SK-N-SH (cell line): ENCODE measurements at regions not wholly inside any gene's neighbourhood (a gene's known extent, or its start where the extent isn't known, plus 50 kb on each side); places are given as distances from the start of the nearest gene placed in this dataset.
A peak's percentile ranks its signal among the peaks of the same experiment; 100 is the strongest.

Experiments used
- CTCF ChIA-PET: fragments of 300-600, 350-600 bp; formaldehyde crosslinking; extraction: SDS; loops from one replicate; lab custom pipeline; 2021; lab: Yijun Ruan, JAX
- POLR2A ChIA-PET: fragments of 350-600 bp; sonication (Branson Sonifier 250); formaldehyde crosslinking; extraction: SDS; loops from one replicate; lab custom pipeline; 2020; ENCODE audit warnings: antibody characterized with exemption, inconsistent platforms; lab: Yijun Ruan, JAX
- DNase-seq: peaks from one replicate; pipeline ENCODE4 v3.0.0; 2012
- H2AFZ ChIP-seq: fragments of 200-600 bp; sonication (generic); 2 replicates; pipeline ENCODE4 v1.8.1; 2016; ENCODE audit warnings: antibody characterized with exemption, mild to moderate bottlenecking, low read depth
- H3F3A ChIP-seq: fragments of 200-600 bp; sonication (generic); replicated peaks from 2 replicates; pipeline ENCODE3; 2016; ENCODE audit warnings: antibody characterized with exemption, mild to moderate bottlenecking; ENCODE audit not compliant: insufficient read depth
- H3K27ac ChIP-seq, 2 experiments: fragments of 200-500 bp in 1 of 2; fragments of 200-600 bp in 1 of 2; sonication (Bioruptor generic) in 1 of 2; sonication (generic), shearing (Covaris generic) in 1 of 2; 2 replicates each; pipeline versions ENCODE4 v1.5.1 to v1.6.1; 2014 to 2016; ENCODE audit warnings: low read depth in 2 of 2, inconsistent platforms in 1 of 2, low read length in 1 of 2, mild to moderate bottlenecking in 1 of 2, mixed read lengths in 1 of 2
- H3K27me3 ChIP-seq: fragments of 200-600 bp; sonication (generic), shearing (Covaris generic); 2 replicates; pipeline ENCODE4 v1.6.1; 2016; ENCODE audit warnings: mixed run types; ENCODE audit not compliant: insufficient read depth
- H3K36me3 ChIP-seq, 2 experiments: fragments of 200-500 bp in 1 of 2; fragments of 200-600 bp in 1 of 2; sonication (Bioruptor generic) in 1 of 2; sonication (generic) in 1 of 2; replicated peaks in 1 of 2; 2 replicates each; pipeline versions ENCODE3 to v1.5.1; 2014 to 2016; ENCODE audit warnings: low read length in 1 of 2, mild to moderate bottlenecking in 1 of 2; ENCODE audit not compliant: insufficient read depth in 2 of 2, control insufficient read depth in 1 of 2
- H3K4me1 ChIP-seq, 2 experiments: fragments of 200-500 bp in 1 of 2; fragments of 200-600 bp in 1 of 2; sonication (Bioruptor generic) in 1 of 2; sonication (generic), shearing (Covaris generic) in 1 of 2; 2 replicates each; pipeline versions ENCODE4 v1.5.1 to v1.6.1; 2014 to 2016; ENCODE audit warnings: low read depth in 1 of 2, low read length in 1 of 2, mixed run types in 1 of 2; ENCODE audit not compliant: insufficient read depth in 2 of 2, control insufficient read depth in 1 of 2
- H3K4me2 ChIP-seq: fragments of 200-600 bp; sonication (generic), shearing (Covaris generic); 2 replicates; pipeline ENCODE4 v1.6.1; 2017; ENCODE audit warnings: mixed run types
- H3K4me3 ChIP-seq, 2 experiments: fragments of 200-500 bp in 1 of 2; fragments of 200-600 bp in 1 of 2; sonication (Bioruptor generic) in 1 of 2; sonication (generic), shearing (Covaris generic) in 1 of 2; 2 replicates each; pipeline versions ENCODE4 v1.5.1 to v1.8.1; 2014 to 2016; ENCODE audit warnings: low read depth in 2 of 2, inconsistent platforms in 1 of 2, low read length in 1 of 2, mild to moderate bottlenecking in 1 of 2, mixed read lengths in 1 of 2, moderate library complexity in 1 of 2
- H3K79me2 ChIP-seq: fragments of 200-600 bp; sonication (generic); 2 replicates; pipeline ENCODE4 v1.8.1; 2017; ENCODE audit warnings: mild to moderate bottlenecking; ENCODE audit not compliant: insufficient read depth
- H3K9ac ChIP-seq: fragments of 200-600 bp; sonication (generic); 2 replicates; pipeline ENCODE4 v1.6.1; 2017; ENCODE audit warnings: mixed run types
- H3K9me2 ChIP-seq: fragments of 200-600 bp; sonication (generic); 2 replicates; pipeline ENCODE4 v1.6.1; 2017; ENCODE audit warnings: mixed run types
- H3K9me3 ChIP-seq: fragments of 200-600 bp; sonication (generic); 2 replicates; pipeline ENCODE4 v1.6.1; 2017; ENCODE audit warnings: mixed run types, mild to moderate bottlenecking, moderate library complexity
- H4K20me1 ChIP-seq: fragments of 200-600 bp; sonication (generic); 2 replicates; pipeline ENCODE4 v1.6.1; 2017; ENCODE audit warnings: mild to moderate bottlenecking, mixed run types; ENCODE audit not compliant: insufficient read depth
- CHD2 ChIP-seq: fragments of 150-350 bp; IDR thresholded peaks from 2 replicates; pipeline ENCODE4 v1.6.1; 2018; ENCODE audit warnings: low read length; ENCODE audit not compliant: partially characterized antibody
- FOSL2 ChIP-seq: IDR thresholded peaks from 2 replicates; pipeline ENCODE4 v1.4.0; 2012; ENCODE audit warnings: low read depth, mild to moderate bottlenecking, moderate library complexity, borderline replicate concordance
- FOXM1 ChIP-seq: IDR thresholded peaks from 2 replicates; pipeline ENCODE4 v1.4.0; 2012; ENCODE audit warnings: low read depth, mild to moderate bottlenecking
- GABPA ChIP-seq: IDR thresholded peaks from 2 replicates; pipeline ENCODE4 v1.4.0; 2012; ENCODE audit warnings: low read depth, mild to moderate bottlenecking
- MEF2A ChIP-seq: IDR thresholded peaks from 2 replicates; pipeline ENCODE4 v1.4.0; 2012; ENCODE audit warnings: low read depth, borderline replicate concordance
- MXI1 ChIP-seq: IDR thresholded peaks from 2 replicates; pipeline ENCODE4 v1.6.1; 2012; ENCODE audit warnings: mild to moderate bottlenecking, low read depth, low read length, improper control_type of control experiment
- NRF1 ChIP-seq: IDR thresholded peaks from 2 replicates; pipeline ENCODE4 v1.6.1; 2012; ENCODE audit warnings: low read depth, mild to moderate bottlenecking, low read length
- POLR2AphosphoS5 ChIP-seq: IDR thresholded peaks from 2 replicates; pipeline ENCODE4 v1.6.1; 2012; ENCODE audit warnings: low read depth, low read length
- RAD21 ChIP-seq: IDR thresholded peaks from 2 replicates; pipeline ENCODE4 v1.6.1; 2012; ENCODE audit warnings: mild to moderate bottlenecking, low read length
- RCOR1 ChIP-seq: fragments of 150-350 bp; IDR thresholded peaks from 2 replicates; pipeline ENCODE4 v1.6.1; 2017; ENCODE audit warnings: antibody characterized with exemption, low read length
- RFX5 ChIP-seq: IDR thresholded peaks from 2 replicates; pipeline ENCODE4 v1.6.1; 2012; ENCODE audit warnings: mild to moderate bottlenecking, improper control_type of control experiment, low read length
- SMC3 ChIP-seq: IDR thresholded peaks from 2 replicates; pipeline ENCODE4 v1.6.1; 2012; ENCODE audit warnings: low read depth, low read length, improper control_type of control experiment
- YY1 ChIP-seq: IDR thresholded peaks from 2 replicates; pipeline ENCODE4 v1.4.0; 2012; ENCODE audit warnings: low read depth, mild to moderate bottlenecking
- WGBS: methylation state at CpG from one replicate; pipeline ENCODE4 v1.1.6; 2017; ENCODE audit warnings: low lambda C conversion rate; 5-methylcytosine and 5-hydroxymethylcytosine counted together
- TF ChIP-seq, protein P1 (sequence below): IDR thresholded peaks from 2 replicates; pipeline ENCODE4 v1.4.0; 2012; ENCODE audit warnings: low read depth
- TF ChIP-seq, protein P2 (sequence below): IDR thresholded peaks from 2 replicates; pipeline ENCODE4; 2012
- TF ChIP-seq, protein P3 (sequence below): fragments of 200-600 bp; sonication (generic); IDR thresholded peaks from 2 replicates; pipeline ENCODE4 v1.6.1; 2017; ENCODE audit warnings: antibody characterized with exemption, mild to moderate bottlenecking, moderate library complexity

DNA sequence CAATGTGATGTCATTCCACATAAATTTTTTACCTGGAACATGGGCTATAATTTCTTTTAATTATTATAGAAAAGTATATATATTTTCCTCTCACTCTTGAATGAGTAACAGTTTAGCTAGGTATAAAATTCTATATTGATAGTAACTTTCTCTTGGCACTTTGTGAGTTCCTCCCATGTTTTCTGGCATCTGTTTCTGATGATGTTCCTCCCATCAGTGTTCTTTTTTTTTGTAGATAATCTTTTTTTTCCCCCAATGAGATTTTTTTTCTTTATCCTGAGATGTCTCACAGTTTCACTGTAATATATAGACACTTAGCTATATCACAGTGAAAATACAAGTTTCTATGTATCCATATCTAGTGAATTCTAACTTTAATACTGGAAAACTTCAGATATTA, 75.2 kb downstream of the IER5 start:
- Histone ChIP-seq H3K27ac (no peak overlapping the region), H3K4me3 (no peak overlapping the region), H3K9ac (no peak overlapping the region), H2AFZ (no peak overlapping the region), H3F3A (no peaks in the 10 kb centered on the region), H3K36me3 (no peaks in the 10 kb centered on the region), H3K9me2 (no peaks in the 10 kb centered on the region), H3K4me2 (no peak overlapping the region), H3K27me3 (no peaks in the 10 kb centered on the region), H3K9me3 (peaks cover 6% of the 10 kb centered on the region; the same call in 1 of the 2 replicates), H4K20me1 (no peaks in the 10 kb centered on the region), H3K4me1 (peaks cover 2 to 9% of the 10 kb centered on the region in 2 experiments; a peak in 2 of 4 replicates), H3K79me2 (no peaks in the 10 kb centered on the region)
- TF ChIP-seq, protein P1, sequence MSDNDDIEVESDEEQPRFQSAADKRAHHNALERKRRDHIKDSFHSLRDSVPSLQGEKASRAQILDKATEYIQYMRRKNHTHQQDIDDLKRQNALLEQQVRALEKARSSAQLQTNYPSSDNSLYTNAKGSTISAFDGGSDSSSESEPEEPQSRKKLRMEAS = no peak
- TF ChIP-seq POLR2AphosphoS5 (no peak), MEF2A (no peak), RAD21 (no peak), GABPA (no peak), CHD2 (no peak), FOSL2 (no peak), NRF1 (no peak)
- TF ChIP-seq, protein P2, sequence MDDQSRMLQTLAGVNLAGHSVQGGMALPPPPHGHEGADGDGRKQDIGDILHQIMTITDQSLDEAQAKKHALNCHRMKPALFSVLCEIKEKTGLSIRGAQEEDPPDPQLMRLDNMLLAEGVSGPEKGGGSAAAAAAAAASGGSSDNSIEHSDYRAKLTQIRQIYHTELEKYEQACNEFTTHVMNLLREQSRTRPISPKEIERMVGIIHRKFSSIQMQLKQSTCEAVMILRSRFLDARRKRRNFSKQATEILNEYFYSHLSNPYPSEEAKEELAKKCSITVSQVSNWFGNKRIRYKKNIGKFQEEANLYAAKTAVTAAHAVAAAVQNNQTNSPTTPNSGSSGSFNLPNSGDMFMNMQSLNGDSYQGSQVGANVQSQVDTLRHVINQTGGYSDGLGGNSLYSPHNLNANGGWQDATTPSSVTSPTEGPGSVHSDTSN = no peak
- POLR2A ChIA-PET = interaction anchor here (0.6 kb wide), 1 partner anchor 254 kb away, joined by 3 read pairs; no protein-coding TSS in a partner anchor
- CTCF ChIA-PET = interaction anchor here (0.8 to 5.5 kb wide), 4 partner anchors 10 to 282 kb away, joined by 3 to 29 read pairs (median 8); no protein-coding TSS in a partner anchor
- DNase-seq = no peak

DNA sequence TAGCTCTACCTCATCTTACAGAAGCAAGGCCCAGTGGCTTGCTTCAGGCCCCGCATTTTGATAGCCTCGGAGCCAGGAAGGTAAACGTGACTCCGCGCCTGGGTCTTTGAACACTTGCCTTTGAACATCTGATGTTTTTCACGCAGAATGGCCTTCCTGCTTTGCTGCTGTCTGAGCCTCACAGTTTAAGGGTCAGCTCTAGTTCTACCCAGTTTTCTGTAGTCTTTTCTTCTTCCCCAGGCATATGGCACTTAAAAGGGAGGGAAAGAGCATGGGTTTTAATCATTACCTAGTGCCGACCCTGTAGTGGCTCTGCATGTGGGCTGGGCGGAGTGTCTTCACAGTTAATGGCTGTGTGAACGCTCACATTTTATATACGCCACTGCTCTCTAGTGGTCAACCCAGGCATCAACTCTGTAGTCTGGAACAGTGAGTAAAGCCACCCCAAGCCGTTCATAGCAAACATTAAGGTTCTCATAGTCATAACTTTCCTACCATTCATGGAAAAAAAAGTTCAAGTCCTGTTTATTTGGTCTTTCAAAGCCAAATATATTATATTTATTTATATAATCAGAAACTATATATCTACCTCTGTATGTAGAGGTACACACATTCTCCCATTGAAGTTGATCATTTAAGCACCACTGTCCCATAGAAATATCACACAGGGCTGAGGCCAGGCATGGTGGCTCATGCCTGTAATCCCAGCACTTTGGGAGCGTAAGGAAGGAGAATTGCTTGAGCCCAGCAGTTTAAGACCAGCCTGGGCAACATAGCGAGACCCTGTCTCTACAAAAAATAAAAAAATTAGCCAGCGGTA, 78.1 kb downstream of the IER5 start:
- Histone ChIP-seq H3K4me3 (no peak overlapping the region; a peak in 1 of 4 replicates), H3K4me1 (peaks cover 0 to 2% of the 10 kb centered on the region in 2 experiments; a peak in 1 of 4 replicates), H3K27ac (no peak overlapping the region), H4K20me1 (no peaks in the 10 kb centered on the region), H3K9me3 (peaks cover 6% of the 10 kb centered on the region; the same call in 1 of the 2 replicates), H3K27me3 (no peaks in the 10 kb centered on the region; the same call in 1 of the 2 replicates), H3K9me2 (no peaks in the 10 kb centered on the region), H3K9ac (no peak overlapping the region), H3K36me3 (no peaks in the 10 kb centered on the region), H2AFZ (no peak overlapping the region), H3F3A (no peaks in the 10 kb centered on the region), H3K4me2 (no peak overlapping the region), H3K79me2 (no peaks in the 10 kb centered on the region)
- ChIA-PET POLR2A (no interaction called here), CTCF (interaction anchor here (0.6 to 4.1 kb wide), 28 partner anchors 9 to 666 kb away, joined by 3 to 40 read pairs (median 4); no protein-coding TSS in a partner anchor)
- TF ChIP-seq MEF2A (no peak), YY1 (no peak), MXI1 (no peak), FOXM1 (no peak), RFX5 (peak; percentile 42; the same call in 1 of the 2 replicates), RCOR1 (0 out of 2 replicates have a peak, but pooled peaks have one; percentile 20), RAD21 (peak; percentile 98), SMC3 (peak; percentile 88)
- TF ChIP-seq, protein P2 = no peak
- TF ChIP-seq, protein P3, sequence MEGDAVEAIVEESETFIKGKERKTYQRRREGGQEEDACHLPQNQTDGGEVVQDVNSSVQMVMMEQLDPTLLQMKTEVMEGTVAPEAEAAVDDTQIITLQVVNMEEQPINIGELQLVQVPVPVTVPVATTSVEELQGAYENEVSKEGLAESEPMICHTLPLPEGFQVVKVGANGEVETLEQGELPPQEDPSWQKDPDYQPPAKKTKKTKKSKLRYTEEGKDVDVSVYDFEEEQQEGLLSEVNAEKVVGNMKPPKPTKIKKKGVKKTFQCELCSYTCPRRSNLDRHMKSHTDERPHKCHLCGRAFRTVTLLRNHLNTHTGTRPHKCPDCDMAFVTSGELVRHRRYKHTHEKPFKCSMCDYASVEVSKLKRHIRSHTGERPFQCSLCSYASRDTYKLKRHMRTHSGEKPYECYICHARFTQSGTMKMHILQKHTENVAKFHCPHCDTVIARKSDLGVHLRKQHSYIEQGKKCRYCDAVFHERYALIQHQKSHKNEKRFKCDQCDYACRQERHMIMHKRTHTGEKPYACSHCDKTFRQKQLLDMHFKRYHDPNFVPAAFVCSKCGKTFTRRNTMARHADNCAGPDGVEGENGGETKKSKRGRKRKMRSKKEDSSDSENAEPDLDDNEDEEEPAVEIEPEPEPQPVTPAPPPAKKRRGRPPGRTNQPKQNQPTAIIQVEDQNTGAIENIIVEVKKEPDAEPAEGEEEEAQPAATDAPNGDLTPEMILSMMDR = peak; percentile 85
- DNase-seq = peak; percentile 78
- 48% methylated on average over 14 of the region's 14 CpGs for WGBS
